Brain microvascular endothelial cell (primary cell): ENCODE measurements at regions not wholly inside any gene's neighbourhood (a gene's known extent, or its start where the extent isn't known, plus 50 kb on each side); places are given as distances from the start of the nearest gene placed in this dataset.

ENCODE experiments used
- DNase-seq: peaks from one replicate; pipeline ENCODE4 v3.0.0-alpha.2; 2020
- H3K27ac ChIP-seq: fragments of 250-450 bp; sonication (Bioruptor Pico); 2 replicates; pipeline ENCODE4 v1.5.1; 2020; ENCODE audit warnings: mild to moderate bottlenecking, moderate library complexity
- H3K27me3 ChIP-seq: fragments of 250-450 bp; sonication (Bioruptor Pico); replicated peaks from 2 replicates; pipeline ENCODE4 v1.5.1; 2020; ENCODE audit warnings: mild to moderate bottlenecking
- H3K36me3 ChIP-seq: fragments of 250-450 bp; sonication (Bioruptor Pico); replicated peaks from 2 replicates; pipeline ENCODE4 v1.5.1; 2020; ENCODE audit warnings: mild to moderate bottlenecking
- H3K4me3 ChIP-seq: 2 replicates; pipeline ENCODE4 v1.5.1; 2011; ENCODE audit warnings: low read depth, mild to moderate bottlenecking, control low read depth, low read length, moderate library complexity
- in situ Hi-C: cut with HindIII; loops from 2 replicates; pipeline ENCODE4 v1.10.0; 2017; ENCODE audit warnings: low sequenced_read_pairs, low pct_ligation_motif_present
- TF ChIP-seq, protein P1 (sequence below): IDR thresholded peaks from 2 replicates; pipeline ENCODE4 v1.5.1; 2011; ENCODE audit warnings: low read depth, mild to moderate bottlenecking, moderate library complexity, low read length, control low read depth, inconsistent platforms; ENCODE audit errors: missing control alignments

DNA sequence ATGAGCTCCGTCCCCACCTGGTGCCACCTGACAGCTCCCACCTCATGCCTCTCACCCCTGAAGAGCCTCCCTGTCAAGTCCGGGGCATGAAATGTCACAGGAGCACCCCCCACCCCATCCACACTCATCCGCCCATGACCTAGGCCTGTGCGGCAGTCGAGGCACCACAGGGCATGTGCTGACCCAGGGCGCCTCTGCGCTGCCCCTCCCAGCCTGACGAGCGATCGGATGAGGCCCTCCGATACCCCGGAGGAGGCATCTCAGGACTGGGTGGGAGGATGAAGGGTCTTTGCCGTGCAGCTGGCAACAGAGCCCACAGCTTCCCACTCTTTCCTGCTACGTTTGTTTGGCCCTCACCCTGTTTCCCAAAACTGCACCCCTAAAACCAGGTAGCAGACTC, 184.4 kb upstream of the TCERG1L start:
- Histone ChIP-seq H3K27me3 (no peaks in the 10 kb centered on the region), H3K36me3 (no peaks in the 10 kb centered on the region), H3K27ac (no peak overlapping the region), H3K4me3 (no peak overlapping the region)
- TF ChIP-seq, protein P1, sequence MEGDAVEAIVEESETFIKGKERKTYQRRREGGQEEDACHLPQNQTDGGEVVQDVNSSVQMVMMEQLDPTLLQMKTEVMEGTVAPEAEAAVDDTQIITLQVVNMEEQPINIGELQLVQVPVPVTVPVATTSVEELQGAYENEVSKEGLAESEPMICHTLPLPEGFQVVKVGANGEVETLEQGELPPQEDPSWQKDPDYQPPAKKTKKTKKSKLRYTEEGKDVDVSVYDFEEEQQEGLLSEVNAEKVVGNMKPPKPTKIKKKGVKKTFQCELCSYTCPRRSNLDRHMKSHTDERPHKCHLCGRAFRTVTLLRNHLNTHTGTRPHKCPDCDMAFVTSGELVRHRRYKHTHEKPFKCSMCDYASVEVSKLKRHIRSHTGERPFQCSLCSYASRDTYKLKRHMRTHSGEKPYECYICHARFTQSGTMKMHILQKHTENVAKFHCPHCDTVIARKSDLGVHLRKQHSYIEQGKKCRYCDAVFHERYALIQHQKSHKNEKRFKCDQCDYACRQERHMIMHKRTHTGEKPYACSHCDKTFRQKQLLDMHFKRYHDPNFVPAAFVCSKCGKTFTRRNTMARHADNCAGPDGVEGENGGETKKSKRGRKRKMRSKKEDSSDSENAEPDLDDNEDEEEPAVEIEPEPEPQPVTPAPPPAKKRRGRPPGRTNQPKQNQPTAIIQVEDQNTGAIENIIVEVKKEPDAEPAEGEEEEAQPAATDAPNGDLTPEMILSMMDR, result no peak
- in situ Hi-C loops, result no loop called here
- DNase-seq, result no peak

- no peaks in the 10 kb centered on the region for H3K36me3 ChIP-seq
- H3K4me3 ChIP-seq, result no peak overlapping the region
- no peaks in the 10 kb centered on the region for H3K27me3 ChIP-seq
- no peak overlapping the region for H3K27ac ChIP-seq
- in situ Hi-C loops, result no loop called here
- no peak for DNase-seq
- TF ChIP-seq, protein P1, result no peak
Observed at GRCh38 chr10:131496351-131497052, 185.0 kb upstream of the TCERG1L start.

GRCh38 chr10:131499566-131499965, 188.0 kb upstream of the TCERG1L start:
- Histone ChIP-seq H3K4me3 (no peak overlapping the region), H3K27ac (no peak overlapping the region), H3K36me3 (no peaks in the 10 kb centered on the region), H3K27me3 (no peaks in the 10 kb centered on the region)
- no peak for DNase-seq
- TF ChIP-seq, protein P1, result no peak
- in situ Hi-C loops, result no loop called here

GRCh38 chr10:131500181-131500580, 188.7 kb upstream of the TCERG1L start:
- TF ChIP-seq, protein P1, result no peak
- no peak overlapping the region for H3K4me3 ChIP-seq
- H3K27ac ChIP-seq, result no peak overlapping the region
- in situ Hi-C loops, result no loop called here
- H3K36me3 ChIP-seq, result no peaks in the 10 kb centered on the region
- no peak for DNase-seq
- no peaks in the 10 kb centered on the region for H3K27me3 ChIP-seq

DNA sequence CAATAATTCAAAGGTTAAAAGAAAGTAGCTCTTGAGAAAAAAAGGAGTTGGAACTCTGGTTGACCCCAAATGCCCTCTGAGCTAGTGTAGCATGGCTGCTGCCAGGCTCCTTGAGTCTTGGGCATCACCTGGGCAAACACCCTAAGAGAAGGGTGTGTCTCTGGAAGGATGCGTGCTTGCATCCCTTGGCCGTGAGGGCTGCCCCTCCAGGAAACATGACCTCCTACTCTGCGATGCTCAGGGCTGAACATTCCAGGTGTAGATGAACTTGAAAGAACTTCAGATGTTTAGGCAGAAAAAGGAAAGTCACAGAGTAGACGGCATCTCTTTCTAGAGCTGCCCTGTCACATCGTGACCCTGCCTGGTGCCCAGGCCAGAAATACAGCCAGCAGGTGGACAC, 189.4 kb upstream of the TCERG1L start:
- Histone ChIP-seq H3K4me3 (no peak overlapping the region), H3K36me3 (no peaks in the 10 kb centered on the region), H3K27ac (no peak overlapping the region), H3K27me3 (no peaks in the 10 kb centered on the region)
- DNase-seq, result no peak
- in situ Hi-C loops, result no loop called here
- TF ChIP-seq, protein P1, result no peak

- in situ Hi-C loops, result no loop called here
- Histone ChIP-seq H3K4me3 (no peak overlapping the region), H3K27me3 (no peaks in the 10 kb centered on the region), H3K27ac (no peak overlapping the region), H3K36me3 (no peaks in the 10 kb centered on the region)
- TF ChIP-seq, protein P1, result no peak
- no peak for DNase-seq
Observed at GRCh38 chr10:131503992-131504391, 192.5 kb upstream of the TCERG1L start.
